ENCODE measurements at regions not wholly inside any gene's neighbourhood (a gene's known extent, or its start where the extent isn't known, plus 50 kb on each side); places are given as distances from the start of the nearest gene placed in this dataset.

DNA sequence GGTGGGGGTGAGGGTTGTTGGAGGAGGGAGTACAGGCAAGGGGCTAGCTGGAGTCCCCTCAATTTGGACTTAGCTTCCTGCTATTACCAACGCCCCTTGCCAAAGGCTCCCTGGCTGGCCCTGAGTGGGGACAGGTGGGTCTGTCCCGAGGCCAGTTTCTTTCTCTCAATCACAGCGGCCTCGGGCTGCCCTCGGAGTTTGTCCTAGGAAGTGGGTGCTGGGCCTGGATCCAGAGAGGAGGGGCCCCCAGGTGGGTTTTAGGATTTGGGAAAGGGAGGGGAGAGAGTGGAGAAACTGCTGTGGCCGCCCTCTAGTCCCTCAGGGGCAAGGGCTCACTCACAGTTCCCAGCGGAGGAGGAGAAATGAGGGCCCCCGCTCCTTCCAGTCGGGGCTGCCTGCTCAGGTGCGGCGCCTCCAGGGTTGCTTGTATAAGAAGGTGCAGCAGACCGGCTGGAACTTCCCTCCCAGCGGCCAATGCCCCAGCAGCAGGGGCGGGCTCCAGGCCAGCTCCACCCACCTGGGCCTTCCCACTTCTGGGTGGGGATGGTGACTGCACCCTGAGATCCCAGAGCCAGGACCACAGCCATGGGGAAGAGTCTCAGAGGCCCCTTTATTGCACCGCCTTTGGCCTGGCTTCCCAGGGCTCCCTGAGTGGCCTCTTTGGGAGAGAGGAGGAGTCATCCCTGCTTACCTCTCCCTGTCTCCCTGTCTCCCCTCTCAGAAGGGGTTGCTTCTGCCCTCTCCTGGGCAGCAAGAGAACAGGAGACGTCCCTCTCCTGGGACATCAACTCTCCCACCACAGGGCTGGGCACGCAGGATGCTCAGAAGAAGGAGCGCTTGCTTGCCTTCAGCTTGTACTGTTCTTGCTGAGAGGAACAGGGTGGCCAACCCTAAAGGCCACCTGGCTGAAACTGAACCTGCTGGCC is 112.0 kb upstream of the SMURF2 start (continued):
- TF ChIP-seq, protein P1, sequence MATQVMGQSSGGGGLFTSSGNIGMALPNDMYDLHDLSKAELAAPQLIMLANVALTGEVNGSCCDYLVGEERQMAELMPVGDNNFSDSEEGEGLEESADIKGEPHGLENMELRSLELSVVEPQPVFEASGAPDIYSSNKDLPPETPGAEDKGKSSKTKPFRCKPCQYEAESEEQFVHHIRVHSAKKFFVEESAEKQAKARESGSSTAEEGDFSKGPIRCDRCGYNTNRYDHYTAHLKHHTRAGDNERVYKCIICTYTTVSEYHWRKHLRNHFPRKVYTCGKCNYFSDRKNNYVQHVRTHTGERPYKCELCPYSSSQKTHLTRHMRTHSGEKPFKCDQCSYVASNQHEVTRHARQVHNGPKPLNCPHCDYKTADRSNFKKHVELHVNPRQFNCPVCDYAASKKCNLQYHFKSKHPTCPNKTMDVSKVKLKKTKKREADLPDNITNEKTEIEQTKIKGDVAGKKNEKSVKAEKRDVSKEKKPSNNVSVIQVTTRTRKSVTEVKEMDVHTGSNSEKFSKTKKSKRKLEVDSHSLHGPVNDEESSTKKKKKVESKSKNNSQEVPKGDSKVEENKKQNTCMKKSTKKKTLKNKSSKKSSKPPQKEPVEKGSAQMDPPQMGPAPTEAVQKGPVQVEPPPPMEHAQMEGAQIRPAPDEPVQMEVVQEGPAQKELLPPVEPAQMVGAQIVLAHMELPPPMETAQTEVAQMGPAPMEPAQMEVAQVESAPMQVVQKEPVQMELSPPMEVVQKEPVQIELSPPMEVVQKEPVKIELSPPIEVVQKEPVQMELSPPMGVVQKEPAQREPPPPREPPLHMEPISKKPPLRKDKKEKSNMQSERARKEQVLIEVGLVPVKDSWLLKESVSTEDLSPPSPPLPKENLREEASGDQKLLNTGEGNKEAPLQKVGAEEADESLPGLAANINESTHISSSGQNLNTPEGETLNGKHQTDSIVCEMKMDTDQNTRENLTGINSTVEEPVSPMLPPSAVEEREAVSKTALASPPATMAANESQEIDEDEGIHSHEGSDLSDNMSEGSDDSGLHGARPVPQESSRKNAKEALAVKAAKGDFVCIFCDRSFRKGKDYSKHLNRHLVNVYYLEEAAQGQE (IDR thresholded peaks at IDR 0.05; ENCODE audit: borderline replicate concordance in 1 of 2, low read depth in 1 of 2, low read length in 2 of 2) = peak in 1 of 2 experiments; percentile 46; a peak in 1 of 4 replicates
- no peak for TF ChIP-seq PHF5A (CRISPR knock-in tag; IDR thresholded peaks at IDR 0.05; ENCODE audit: low read depth, unreplicated experiment)
- TF ChIP-seq, protein P2, sequence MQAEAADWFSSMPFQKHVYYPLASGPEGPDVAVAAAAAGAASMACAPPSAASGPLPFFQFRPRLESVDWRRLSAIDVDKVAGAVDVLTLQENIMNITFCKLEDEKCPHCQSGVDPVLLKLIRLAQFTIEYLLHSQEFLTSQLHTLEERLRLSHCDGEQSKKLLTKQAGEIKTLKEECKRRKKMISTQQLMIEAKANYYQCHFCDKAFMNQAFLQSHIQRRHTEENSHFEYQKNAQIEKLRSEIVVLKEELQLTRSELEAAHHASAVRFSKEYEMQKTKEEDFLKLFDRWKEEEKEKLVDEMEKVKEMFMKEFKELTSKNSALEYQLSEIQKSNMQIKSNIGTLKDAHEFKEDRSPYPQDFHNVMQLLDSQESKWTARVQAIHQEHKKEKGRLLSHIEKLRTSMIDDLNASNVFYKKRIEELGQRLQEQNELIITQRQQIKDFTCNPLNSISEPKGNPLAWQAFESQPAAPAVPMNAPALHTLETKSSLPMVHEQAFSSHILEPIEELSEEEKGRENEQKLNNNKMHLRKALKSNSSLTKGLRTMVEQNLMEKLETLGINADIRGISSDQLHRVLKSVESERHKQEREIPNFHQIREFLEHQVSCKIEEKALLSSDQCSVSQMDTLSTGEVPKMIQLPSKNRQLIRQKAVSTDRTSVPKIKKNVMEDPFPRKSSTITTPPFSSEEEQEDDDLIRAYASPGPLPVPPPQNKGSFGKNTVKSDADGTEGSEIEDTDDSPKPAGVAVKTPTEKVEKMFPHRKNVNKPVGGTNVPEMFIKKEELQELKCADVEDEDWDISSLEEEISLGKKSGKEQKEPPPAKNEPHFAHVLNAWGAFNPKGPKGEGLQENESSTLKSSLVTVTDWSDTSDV (CRISPR knock-in tag; IDR thresholded peaks at IDR 0.05) = no peak
- peak; percentile 35; the same call in 1 of the 2 replicates for TF ChIP-seq MYC (CRISPR knock-in tag; IDR thresholded peaks at IDR 0.05; ENCODE audit: borderline replicate concordance)
- no peak for TF ChIP-seq ZBTB3 (CRISPR knock-in tag; IDR thresholded peaks at IDR 0.05; ENCODE audit: borderline replicate concordance, low read depth)
- TF ChIP-seq, protein P3, sequence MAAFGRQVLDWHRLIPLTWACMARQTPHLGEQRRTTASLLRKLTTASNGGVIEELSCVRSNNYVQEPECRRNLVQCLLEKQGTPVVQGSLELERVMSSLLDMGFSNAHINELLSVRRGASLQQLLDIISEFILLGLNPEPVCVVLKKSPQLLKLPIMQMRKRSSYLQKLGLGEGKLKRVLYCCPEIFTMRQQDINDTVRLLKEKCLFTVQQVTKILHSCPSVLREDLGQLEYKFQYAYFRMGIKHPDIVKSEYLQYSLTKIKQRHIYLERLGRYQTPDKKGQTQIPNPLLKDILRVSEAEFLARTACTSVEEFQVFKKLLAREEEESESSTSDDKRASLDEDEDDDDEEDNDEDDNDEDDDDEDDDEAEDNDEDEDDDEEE (CRISPR knock-in tag; IDR thresholded peaks at IDR 0.05) = peak; percentile 79
- no peak; the same call in 1 of the 2 replicates for TF ChIP-seq ZNF616 (CRISPR knock-in tag; IDR thresholded peaks at IDR 0.05; ENCODE audit: low read depth)
- TF ChIP-seq ARNTL (CRISPR knock-in tag; IDR thresholded peaks at IDR 0.05) = no peak
- TF ChIP-seq, protein P4, sequence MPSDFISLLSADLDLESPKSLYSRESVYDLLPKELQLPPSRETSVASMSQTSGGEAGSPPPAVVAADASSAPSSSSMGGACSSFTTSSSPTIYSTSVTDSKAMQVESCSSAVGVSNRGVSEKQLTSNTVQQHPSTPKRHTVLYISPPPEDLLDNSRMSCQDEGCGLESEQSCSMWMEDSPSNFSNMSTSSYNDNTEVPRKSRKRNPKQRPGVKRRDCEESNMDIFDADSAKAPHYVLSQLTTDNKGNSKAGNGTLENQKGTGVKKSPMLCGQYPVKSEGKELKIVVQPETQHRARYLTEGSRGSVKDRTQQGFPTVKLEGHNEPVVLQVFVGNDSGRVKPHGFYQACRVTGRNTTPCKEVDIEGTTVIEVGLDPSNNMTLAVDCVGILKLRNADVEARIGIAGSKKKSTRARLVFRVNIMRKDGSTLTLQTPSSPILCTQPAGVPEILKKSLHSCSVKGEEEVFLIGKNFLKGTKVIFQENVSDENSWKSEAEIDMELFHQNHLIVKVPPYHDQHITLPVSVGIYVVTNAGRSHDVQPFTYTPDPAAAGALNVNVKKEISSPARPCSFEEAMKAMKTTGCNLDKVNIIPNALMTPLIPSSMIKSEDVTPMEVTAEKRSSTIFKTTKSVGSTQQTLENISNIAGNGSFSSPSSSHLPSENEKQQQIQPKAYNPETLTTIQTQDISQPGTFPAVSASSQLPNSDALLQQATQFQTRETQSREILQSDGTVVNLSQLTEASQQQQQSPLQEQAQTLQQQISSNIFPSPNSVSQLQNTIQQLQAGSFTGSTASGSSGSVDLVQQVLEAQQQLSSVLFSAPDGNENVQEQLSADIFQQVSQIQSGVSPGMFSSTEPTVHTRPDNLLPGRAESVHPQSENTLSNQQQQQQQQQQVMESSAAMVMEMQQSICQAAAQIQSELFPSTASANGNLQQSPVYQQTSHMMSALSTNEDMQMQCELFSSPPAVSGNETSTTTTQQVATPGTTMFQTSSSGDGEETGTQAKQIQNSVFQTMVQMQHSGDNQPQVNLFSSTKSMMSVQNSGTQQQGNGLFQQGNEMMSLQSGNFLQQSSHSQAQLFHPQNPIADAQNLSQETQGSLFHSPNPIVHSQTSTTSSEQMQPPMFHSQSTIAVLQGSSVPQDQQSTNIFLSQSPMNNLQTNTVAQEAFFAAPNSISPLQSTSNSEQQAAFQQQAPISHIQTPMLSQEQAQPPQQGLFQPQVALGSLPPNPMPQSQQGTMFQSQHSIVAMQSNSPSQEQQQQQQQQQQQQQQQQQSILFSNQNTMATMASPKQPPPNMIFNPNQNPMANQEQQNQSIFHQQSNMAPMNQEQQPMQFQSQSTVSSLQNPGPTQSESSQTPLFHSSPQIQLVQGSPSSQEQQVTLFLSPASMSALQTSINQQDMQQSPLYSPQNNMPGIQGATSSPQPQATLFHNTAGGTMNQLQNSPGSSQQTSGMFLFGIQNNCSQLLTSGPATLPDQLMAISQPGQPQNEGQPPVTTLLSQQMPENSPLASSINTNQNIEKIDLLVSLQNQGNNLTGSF (CRISPR knock-in tag; IDR thresholded peaks at IDR 0.05) = no peak
- 0 out of 2 replicates have a peak, but pooled peaks have one; percentile 45 for TF ChIP-seq SMAD9 (CRISPR knock-in tag; IDR thresholded peaks at IDR 0.05)
- TF ChIP-seq, protein P5, sequence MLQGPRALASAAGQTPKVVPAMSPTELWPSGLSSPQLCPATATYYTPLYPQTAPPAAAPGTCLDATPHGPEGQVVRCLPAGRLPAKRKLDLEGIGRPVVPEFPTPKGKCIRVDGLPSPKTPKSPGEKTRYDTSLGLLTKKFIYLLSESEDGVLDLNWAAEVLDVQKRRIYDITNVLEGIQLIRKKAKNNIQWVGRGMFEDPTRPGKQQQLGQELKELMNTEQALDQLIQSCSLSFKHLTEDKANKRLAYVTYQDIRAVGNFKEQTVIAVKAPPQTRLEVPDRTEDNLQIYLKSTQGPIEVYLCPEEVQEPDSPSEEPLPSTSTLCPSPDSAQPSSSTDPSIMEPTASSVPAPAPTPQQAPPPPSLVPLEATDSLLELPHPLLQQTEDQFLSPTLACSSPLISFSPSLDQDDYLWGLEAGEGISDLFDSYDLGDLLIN (CRISPR knock-in tag; IDR thresholded peaks at IDR 0.05; ENCODE audit: borderline replicate concordance) = no peak
- TF ChIP-seq CBX5 (CRISPR knock-in tag; IDR thresholded peaks at IDR 0.05; ENCODE audit: borderline replicate concordance) = no peak; the same call in 1 of the 2 replicates

Measured in HepG2 (cell line).